NT2/D1 (cell line): ENCODE measurements at regions not wholly inside any gene's neighbourhood (a gene's known extent, or its start where the extent isn't known, plus 50 kb on each side); places are given as distances from the start of the nearest gene placed in this dataset.

Source experiments
- SUZ12 ChIP-seq: IDR thresholded peaks from 2 replicates; pipeline ENCODE4 v1.6.1; 2011; ENCODE audit not compliant: insufficient read length, insufficient read depth; ENCODE audit errors: extremely low read depth
- ZNF274 ChIP-seq: IDR thresholded peaks from 2 replicates; pipeline ENCODE4 v1.6.1; 2011; ENCODE audit warnings: mild to moderate bottlenecking, low read depth, low read length

DNA sequence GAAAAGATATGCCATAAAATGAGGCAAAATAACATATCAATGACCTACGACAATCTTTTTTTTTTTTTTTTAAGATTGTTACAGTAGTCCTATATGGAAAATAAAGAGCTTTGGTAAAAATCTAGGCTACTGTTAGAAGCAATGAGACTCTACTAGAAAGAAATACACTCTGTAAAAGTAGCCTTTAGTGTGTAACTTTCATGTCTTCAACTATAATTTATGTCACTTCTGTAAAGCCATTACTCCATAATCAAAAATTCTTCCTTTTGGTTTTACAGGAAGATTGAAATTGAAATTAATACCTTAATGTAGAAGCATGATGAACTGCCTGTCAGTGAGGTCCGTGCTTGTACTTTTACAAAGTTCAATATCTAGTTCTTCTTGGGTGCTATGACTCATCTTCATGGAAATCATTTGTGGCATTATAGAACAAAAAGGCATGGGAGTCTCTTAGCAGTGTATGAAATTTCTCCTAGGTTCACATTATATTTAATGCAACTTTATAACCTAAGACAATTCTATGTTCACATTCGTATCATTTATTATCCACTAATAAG is 1393.1 kb downstream of the EFNA5 start:
- TF ChIP-seq ZNF274 (no peak), SUZ12 (no peak)
